Left lung (tissue), 4 donors: ENCODE measurements at regions not wholly inside any gene's neighbourhood (a gene's known extent, or its start where the extent isn't known, plus 50 kb on each side); places are given as distances from the start of the nearest gene placed in this dataset.
"Not testable (repeated sequence)": the region's sequence is repeated elsewhere in the genome, so short reads cannot be mapped to it uniquely, and the experiment has no call there.

Source experiments
- ATAC-seq: fragments of 200-7000 bp; cut with Tn5 transposase; one replicate; pipeline ENCODE4 v1.9.1; 2020; ENCODE audit warnings: moderate library complexity
- DNase-seq, 4 donors: peaks; one replicate each; pipeline ENCODE4 v3.0.0-alpha.2; 2013 to 2020
- H3K27ac ChIP-seq, 2 donors: fragments of 200-600 bp; sonication (generic) in 1 of 2; one replicate each; pipeline versions ENCODE4 v1.5.0 to v1.8.0; 2020 to 2021
- H3K27me3 ChIP-seq, 2 donors: fragments of 200-600 bp; sonication (generic) in 1 of 2; one replicate each; pipeline versions ENCODE4 v1.5.0 to v1.8.0; 2020 to 2021
- H3K36me3 ChIP-seq, 2 donors: fragments of 200-600 bp; sonication (generic) in 1 of 2; one replicate each; pipeline versions ENCODE4 v1.5.0 to v1.8.0; 2020 to 2021
- H3K4me1 ChIP-seq, 2 donors: fragments of 200-600 bp; one replicate each; pipeline ENCODE4 v1.8.0; 2021
- H3K4me3 ChIP-seq, 2 donors: fragments of 200-600 bp; sonication (generic) in 1 of 2; one replicate each; pipeline versions ENCODE4 v1.5.0 to v1.8.0; 2020 to 2021; ENCODE audit warnings: mild to moderate bottlenecking in 1 of 2
- H3K9me3 ChIP-seq, 2 donors: fragments of 200-600 bp; sonication (generic) in 1 of 2; one replicate each; pipeline versions ENCODE4 v1.5.0 to v1.8.0; 2020 to 2021
- CTCF ChIP-seq, 2 donors: fragments of 200-600 bp; sonication (generic) in 1 of 2; IDR thresholded peaks; one replicate each; pipeline versions ENCODE4 v1.5.0 to v1.8.0; 2021; ENCODE audit warnings: antibody characterized with exemption in 2 of 2
- intact Hi-C, 2 donors: fragments of 100-400 bp; cut with DNase I; formaldehyde crosslinking; loops; one replicate each; pipeline versions ENCODE4 v1.11.2 to v1.14.2; 2022
- donor health status: DM: no; HTN: yes; CAD: no.
- donor health status: DM: no; HTN: no; CAD: no.

DNA sequence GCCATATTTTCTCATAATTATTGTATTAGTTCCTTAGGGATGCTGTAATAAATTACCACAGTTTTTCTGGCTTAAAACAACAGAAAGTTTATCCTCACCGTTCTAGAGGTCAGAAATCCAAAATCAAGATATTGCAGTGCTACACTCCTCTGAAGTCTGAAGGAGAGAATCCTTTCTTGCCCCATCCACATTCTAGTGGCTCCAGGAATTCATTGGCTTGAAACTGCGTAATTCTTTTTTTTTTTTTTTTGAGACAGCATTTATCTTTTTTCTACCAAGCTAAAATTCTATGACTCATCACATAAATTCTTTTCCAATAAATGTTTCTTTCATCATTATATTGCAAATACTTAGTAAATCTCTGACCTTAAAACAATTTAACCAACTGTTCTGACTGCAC is 451.0 kb upstream of the RGS18 start:
- DNase-seq (no peak), ATAC-seq (no peak)
- no peaks in the 10 kb centered on the region for H3K4me1 ChIP-seq
- peaks cover 0 to 4% of the 10 kb centered on the region in 2 donors for H3K9me3 ChIP-seq
- H3K4me3 ChIP-seq, result no peak overlapping the region
- H3K36me3 ChIP-seq, result no peaks in the 10 kb centered on the region
- intact Hi-C loops, result no loop called here
- no peak overlapping the region for H3K27ac ChIP-seq
- TF ChIP-seq CTCF (IDR thresholded peaks at IDR 0.05), result no peak
- H3K27me3 ChIP-seq, result no peaks in the 10 kb centered on the region

GRCh38 chr1:191709215-191709614 is 449.0 kb upstream of the RGS18 start:
- intact Hi-C loops, result no loop called here
- no peak for ATAC-seq
- no peak for DNase-seq

DNA sequence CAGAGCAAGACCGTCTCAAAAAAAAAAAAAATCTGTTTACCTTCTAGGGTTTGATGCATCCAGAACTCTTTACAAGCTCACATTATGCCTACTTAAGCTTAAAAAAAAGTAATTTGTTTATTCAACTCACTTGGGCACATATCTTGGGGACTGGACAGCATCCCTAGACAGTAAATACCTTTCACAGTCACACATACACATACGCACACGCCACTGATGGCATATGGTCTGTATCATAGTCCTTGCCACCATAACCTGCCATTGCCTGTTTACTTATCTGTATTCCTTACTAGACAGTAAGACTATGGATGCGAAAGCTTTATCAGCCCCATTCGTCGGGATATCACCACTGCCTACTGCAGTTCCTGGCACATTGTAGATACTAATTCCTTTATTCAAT is 446.3 kb upstream of the RGS18 start:
- DNase-seq (no peak), ATAC-seq (no peak)
- H3K4me1 ChIP-seq, result no peaks in the 10 kb centered on the region
- no peak overlapping the region for H3K27ac ChIP-seq
- intact Hi-C loops, result no loop called here
- no peaks in the 10 kb centered on the region for H3K36me3 ChIP-seq
- no peaks in the 10 kb centered on the region for H3K27me3 ChIP-seq
- TF ChIP-seq CTCF (IDR thresholded peaks at IDR 0.05), result no peak
- H3K4me3 ChIP-seq, result no peak overlapping the region
- no peaks in the 10 kb centered on the region for H3K9me3 ChIP-seq

More at GRCh38 chr1:191709215-191709614, 449.0 kb upstream of the RGS18 start:
- no peaks in the 10 kb centered on the region for H3K27me3 ChIP-seq
- H3K9me3 ChIP-seq, result no peaks in the 10 kb centered on the region
- H3K27ac ChIP-seq, result no peak overlapping the region
- H3K36me3 ChIP-seq, result no peaks in the 10 kb centered on the region
- H3K4me3 ChIP-seq, result no peak overlapping the region
- H3K4me1 ChIP-seq, result no peaks in the 10 kb centered on the region
- TF ChIP-seq CTCF (IDR thresholded peaks at IDR 0.05), result no peak

- ATAC-seq (no peak), DNase-seq (no peak)
- Histone ChIP-seq H3K4me3 (no peak overlapping the region), H3K9me3 (no peaks in the 10 kb centered on the region), H3K27me3 (no peaks in the 10 kb centered on the region), H3K27ac (no peak overlapping the region), H3K4me1 (no peaks in the 10 kb centered on the region), H3K36me3 (no peaks in the 10 kb centered on the region)
- intact Hi-C loops, result no loop called here
- TF ChIP-seq CTCF (IDR thresholded peaks at IDR 0.05), result no peak
These were observed 443.4 kb upstream of the RGS18 start for GRCh38 chr1:191714845-191715244.

GRCh38 chr1:191729742-191730141 is 428.5 kb upstream of the RGS18 start:
- DNase-seq, result no peak
- H3K4me3 ChIP-seq, result no peak overlapping the region
- no peaks in the 10 kb centered on the region for H3K36me3 ChIP-seq
- H3K9me3 ChIP-seq, result peaks cover 0 to 7% of the 10 kb centered on the region in 2 donors
- no peak for ATAC-seq
- no peak overlapping the region for H3K27ac ChIP-seq
- TF ChIP-seq CTCF (IDR thresholded peaks at IDR 0.05), result no peak
- no peaks in the 10 kb centered on the region for H3K4me1 ChIP-seq
- intact Hi-C loops, result no loop called here
- H3K27me3 ChIP-seq, result no peaks in the 10 kb centered on the region

DNA sequence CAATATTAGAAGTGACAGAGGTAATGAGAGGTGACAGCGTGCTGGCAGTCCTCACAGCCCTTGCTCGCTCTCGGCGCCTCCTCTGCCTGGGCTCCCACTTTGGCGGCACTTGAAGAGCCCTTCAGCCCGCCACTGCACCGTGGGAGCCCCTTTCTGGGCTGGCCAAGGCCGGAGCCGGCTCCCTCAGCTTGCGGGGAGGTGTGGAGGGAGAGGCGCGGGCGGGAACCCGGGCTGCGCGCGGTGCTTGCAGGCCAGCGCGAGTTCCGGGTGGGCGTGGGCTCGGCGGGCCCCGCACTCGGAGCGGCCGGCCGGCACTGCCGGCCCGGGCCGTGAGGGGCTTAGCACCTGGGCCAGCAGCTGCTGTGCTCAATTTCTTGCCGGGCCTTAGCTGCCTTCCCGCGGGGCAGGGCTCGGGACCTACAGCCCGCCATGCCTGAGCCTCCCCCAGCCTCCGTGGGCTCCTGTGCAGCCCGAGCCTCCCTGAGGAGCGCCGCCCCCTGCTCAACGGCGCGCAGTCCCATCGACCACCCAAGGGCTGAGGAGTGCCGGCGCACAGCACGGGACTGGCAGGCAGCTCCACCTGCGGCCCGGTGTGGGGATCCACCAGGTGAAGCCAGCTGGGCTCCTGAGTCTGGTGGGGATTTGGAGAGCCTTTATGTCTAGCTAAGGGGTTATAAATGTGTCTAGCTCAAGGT is 426.5 kb upstream of the RGS18 start:
- H3K4me1 ChIP-seq, H3K36me3 ChIP-seq, H3K9me3 ChIP-seq, H3K4me3 ChIP-seq, H3K27ac ChIP-seq, intact Hi-C loops, H3K27me3 ChIP-seq, ATAC-seq: not testable (repeated sequence)
- peak in 1 of 4 donors; percentile 66 for DNase-seq
